Neural crest cell (in vitro differentiated cells): ENCODE measurements at regions not wholly inside any gene's neighbourhood (a gene's known extent, or its start where the extent isn't known, plus 50 kb on each side); places are given as distances from the start of the nearest gene placed in this dataset.

ENCODE experiments used
- DNase-seq: peaks from one replicate; pipeline ENCODE4 v3.0.0; 2021; ENCODE audit warnings: low read depth, mixed read lengths, low spot score
- H3K27ac Mint-ChIP-seq: one replicate; pipeline ENCODE4 v1.8.0; 2021; ENCODE audit warnings: mild to moderate bottlenecking, mixed read lengths; ENCODE audit not compliant: unreplicated experiment
- H3K27me3 Mint-ChIP-seq: 2 replicates; pipeline ENCODE4 v1.8.0; 2021; ENCODE audit warnings: low read depth, mild to moderate bottlenecking, mixed read lengths
- H3K36me3 Mint-ChIP-seq: 2 replicates; pipeline ENCODE4 v1.8.0; 2021; ENCODE audit warnings: low read depth, mild to moderate bottlenecking, mixed read lengths
- H3K4me1 Mint-ChIP-seq: 2 replicates; pipeline ENCODE4 v1.8.0; 2021; ENCODE audit warnings: mixed read lengths
- H3K4me3 Mint-ChIP-seq: one replicate; pipeline ENCODE4 v1.8.0; 2021; ENCODE audit warnings: mild to moderate bottlenecking, mixed read lengths
- H3K9me3 Mint-ChIP-seq: 2 replicates; pipeline ENCODE4 v1.8.0; 2021; ENCODE audit warnings: mixed read lengths
- CTCF ChIP-seq: fragments of 200-600 bp; sonication (generic); conservative IDR thresholded peaks from 2 replicates; pipeline ENCODE4 v1.5.0; 2021; ENCODE audit warnings: antibody characterized with exemption, mild to moderate bottlenecking

GRCh38 chr4:188197566-188197965 lies 58.3 kb downstream of the TRIML1 start:
- H3K27ac Mint-ChIP-seq, result no peak overlapping the region
- no peak for TF ChIP-seq CTCF
- H3K27me3 Mint-ChIP-seq, result no peaks in the 10 kb centered on the region
- H3K4me1 Mint-ChIP-seq, result peaks cover 9% of the 10 kb centered on the region
- DNase-seq, result no peak
- peaks cover 3% of the 10 kb centered on the region for H3K9me3 Mint-ChIP-seq
- no peak overlapping the region for H3K4me3 Mint-ChIP-seq
- H3K36me3 Mint-ChIP-seq, result no peaks in the 10 kb centered on the region

- Mint-ChIP-seq H3K4me1 (peaks cover 9% of the 10 kb centered on the region), H3K9me3 (peaks cover 3% of the 10 kb centered on the region), H3K36me3 (no peaks in the 10 kb centered on the region), H3K27me3 (no peaks in the 10 kb centered on the region), H3K27ac (no peak overlapping the region), H3K4me3 (no peak overlapping the region)
- TF ChIP-seq CTCF, result no peak
- DNase-seq, result no peak
Measured at GRCh38 chr4:188198982-188199792, 59.9 kb downstream of the TRIML1 start.

GRCh38 chr4:188201851-188202250 lies 62.6 kb downstream of the TRIML1 start:
- H3K27ac Mint-ChIP-seq, result no peak overlapping the region
- peaks cover 13% of the 10 kb centered on the region for H3K4me1 Mint-ChIP-seq

GRCh38 chr4:188206783-188207182 lies 67.5 kb downstream of the TRIML1 start:
- H3K4me3 Mint-ChIP-seq, result no peak overlapping the region
- peaks cover 3% of the 10 kb centered on the region for H3K9me3 Mint-ChIP-seq
- DNase-seq, result no peak
- H3K27me3 Mint-ChIP-seq, result no peaks in the 10 kb centered on the region
- no peaks in the 10 kb centered on the region for H3K36me3 Mint-ChIP-seq
- peaks cover 4% of the 10 kb centered on the region for H3K4me1 Mint-ChIP-seq
- no peak overlapping the region for H3K27ac Mint-ChIP-seq
- no peak for TF ChIP-seq CTCF

More at GRCh38 chr4:188201851-188202250, 62.6 kb downstream of the TRIML1 start:
- TF ChIP-seq CTCF, result no peak
- H3K27me3 Mint-ChIP-seq, result no peaks in the 10 kb centered on the region
- H3K36me3 Mint-ChIP-seq, result no peaks in the 10 kb centered on the region
- no peak overlapping the region for H3K4me3 Mint-ChIP-seq
- no peak for DNase-seq
- peaks cover 3% of the 10 kb centered on the region for H3K9me3 Mint-ChIP-seq

GRCh38 chr4:188214861-188215260 lies 75.6 kb downstream of the TRIML1 start:
- TF ChIP-seq CTCF, result no peak
- Mint-ChIP-seq H3K4me3 (no peak overlapping the region), H3K27ac (no peak overlapping the region), H3K36me3 (no peaks in the 10 kb centered on the region), H3K4me1 (peaks cover 4% of the 10 kb centered on the region), H3K27me3 (no peaks in the 10 kb centered on the region), H3K9me3 (peaks cover 2% of the 10 kb centered on the region)
- DNase-seq, result no peak
